SW480 (cell line): ENCODE measurements at regions not wholly inside any gene's neighbourhood (a gene's known extent, or its start where the extent isn't known, plus 50 kb on each side); places are given as distances from the start of the nearest gene placed in this dataset.
"Not testable (repeated sequence)": the region's sequence is repeated elsewhere in the genome, so short reads cannot be mapped to it uniquely, and the experiment has no call there.

Source experiments
- DNase-seq: peaks from one replicate; pipeline ENCODE4 v3.0.0-alpha.2; 2016; ENCODE audit warnings: low spot score

DNA sequence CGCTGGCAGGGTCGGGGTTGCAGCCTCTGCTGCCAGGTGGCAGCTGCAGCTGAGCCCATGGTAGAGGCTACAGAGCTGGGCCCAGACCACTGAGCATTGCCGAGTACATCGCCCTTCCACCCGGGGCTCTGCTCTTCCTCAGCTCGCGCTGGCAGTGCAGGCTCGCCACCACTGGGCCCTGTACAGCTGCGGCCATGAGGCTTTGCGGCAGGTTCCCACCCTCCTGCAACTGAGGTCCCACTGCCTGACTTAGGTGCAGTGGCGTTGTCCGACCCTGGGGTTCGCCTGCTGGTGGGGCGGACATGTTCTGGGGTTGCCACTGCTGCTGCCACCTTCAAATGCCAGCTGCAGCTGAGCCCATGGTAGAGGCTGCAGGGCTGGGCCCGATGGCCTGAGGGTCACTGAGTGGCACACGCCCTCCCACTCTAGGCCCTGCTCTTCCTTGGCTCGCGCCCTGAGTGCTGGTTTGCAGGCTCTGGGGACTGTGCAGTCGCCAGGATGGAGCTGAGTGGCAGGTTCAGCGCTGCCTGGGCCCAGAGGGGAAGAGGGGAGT is 359.8 kb downstream of the FOXD4L6 start:
- not testable (repeated sequence) for DNase-seq

- DNase-seq, result not testable (repeated sequence)
Observed at GRCh38 chr9:40768178-40768577, 360.3 kb downstream of the FOXD4L6 start.

GRCh38 chr9:40754957-40755356 is 373.5 kb downstream of the FOXD4L6 start:
- peak; percentile 0 for DNase-seq

DNA sequence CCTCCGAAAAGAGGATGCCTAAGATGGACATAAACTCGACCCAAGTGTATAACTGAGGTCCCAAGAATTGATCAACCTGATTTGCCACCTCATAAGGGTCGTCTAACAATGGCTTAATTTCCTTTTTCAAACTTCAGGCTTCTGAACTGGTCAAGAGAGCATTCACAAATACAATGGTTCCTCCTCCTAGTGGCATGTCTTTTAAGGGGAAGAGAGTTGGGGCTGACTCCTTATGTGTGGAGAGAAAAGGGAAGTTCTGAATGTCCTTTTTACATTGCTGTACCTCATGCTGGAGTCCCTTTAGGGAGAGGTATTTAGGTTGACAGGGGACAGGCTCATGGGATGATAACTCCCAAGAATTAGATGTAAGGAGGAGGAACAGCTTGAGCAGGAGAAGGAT is 375.2 kb downstream of the FOXD4L6 start:
- DNase-seq, result not testable (repeated sequence)

DNA sequence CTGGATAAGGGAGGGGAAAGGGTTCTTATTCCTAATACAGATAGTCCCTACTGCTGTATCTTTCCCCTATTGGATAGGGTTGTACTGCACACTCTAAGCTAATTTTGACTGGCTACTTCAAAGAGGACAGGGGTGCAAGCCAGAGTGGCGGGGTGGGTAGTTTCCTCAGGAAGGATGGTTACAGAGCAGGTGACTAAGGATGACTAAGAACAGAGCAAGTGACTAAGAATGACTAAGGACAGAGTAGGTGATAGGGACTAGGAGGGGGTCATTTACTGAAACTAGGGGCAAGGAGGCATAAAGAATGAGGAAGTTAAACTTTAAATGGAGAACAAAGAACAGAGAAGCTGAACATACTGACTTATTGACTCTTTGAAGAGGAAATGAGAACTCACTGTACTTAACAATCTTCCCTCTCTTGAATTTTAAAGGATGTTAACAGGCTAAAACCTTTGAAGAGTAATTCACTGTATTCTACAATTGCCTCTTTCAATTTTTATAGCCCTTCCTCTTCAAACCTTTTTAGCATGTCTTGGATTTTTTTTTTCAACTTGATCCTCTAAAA is 381.5 kb downstream of the FOXD4L6 start:
- DNase-seq, result not testable (repeated sequence)
